Stimulated activated naive CD4-positive, alpha-beta T cell treated with Interleukin-2 at 50 U/mL for 16 hours (primary cell): ENCODE measurements at regions not wholly inside any gene's neighbourhood (a gene's known extent, or its start where the extent isn't known, plus 50 kb on each side); places are given as distances from the start of the nearest gene placed in this dataset.

ENCODE experiments used
- DNase-seq: peaks from one replicate; lab custom pipeline; 2025; lab: John Stamatoyannopoulos, UW

- no peak for DNase-seq
These were observed 521.9 kb upstream of the CELF4 start for GRCh38 chr18:38087538-38087937.

- no peak for DNase-seq
These were observed 515.9 kb upstream of the CELF4 start for GRCh38 chr18:38081516-38081915.

GRCh38 chr18:38077229-38077628, 511.6 kb upstream of the CELF4 start:
- no peak for DNase-seq

GRCh38 chr18:38076346-38077070, 510.9 kb upstream of the CELF4 start:
- DNase-seq: no peak

- no peak for DNase-seq
These were observed 508.8 kb upstream of the CELF4 start for GRCh38 chr18:38074298-38074876.

- DNase-seq: no peak
These were observed 502.2 kb upstream of the CELF4 start for GRCh38 chr18:38067821-38068220.

- no peak for DNase-seq
These were observed 501.5 kb upstream of the CELF4 start for GRCh38 chr18:38067086-38067485.

GRCh38 chr18:38052879-38053590, 487.4 kb upstream of the CELF4 start:
- no peak for DNase-seq

GRCh38 chr18:38047820-38048219, 482.2 kb upstream of the CELF4 start:
- no peak for DNase-seq

- DNase-seq: no peak
These were observed 481.1 kb upstream of the CELF4 start for GRCh38 chr18:38046651-38047050.

- DNase-seq: no peak
These were observed 480.2 kb upstream of the CELF4 start for GRCh38 chr18:38045845-38046244.

GRCh38 chr18:38042211-38042890, 476.8 kb upstream of the CELF4 start:
- no peak for DNase-seq

- DNase-seq: no peak
These were observed 472.6 kb upstream of the CELF4 start for GRCh38 chr18:38038242-38038641.

- DNase-seq: no peak
These were observed 469.6 kb upstream of the CELF4 start for GRCh38 chr18:38035193-38035592.

- DNase-seq: no peak
These were observed 467.7 kb upstream of the CELF4 start for GRCh38 chr18:38033282-38033681.

- no peak for DNase-seq
These were observed 466.9 kb upstream of the CELF4 start for GRCh38 chr18:38032516-38032915.

- DNase-seq: no peak
These were observed 463.3 kb upstream of the CELF4 start for GRCh38 chr18:38028946-38029345.

- DNase-seq: no peak
These were observed 459.9 kb upstream of the CELF4 start for GRCh38 chr18:38025433-38026038.

GRCh38 chr18:38023871-38024270, 458.3 kb upstream of the CELF4 start:
- no peak for DNase-seq

GRCh38 chr18:38022234-38022633, 456.6 kb upstream of the CELF4 start:
- no peak for DNase-seq

GRCh38 chr18:38019292-38019691, 453.7 kb upstream of the CELF4 start:
- no peak for DNase-seq
